ENCODE measurements at regions not wholly inside any gene's neighbourhood (a gene's known extent, or its start where the extent isn't known, plus 50 kb on each side); places are given as distances from the start of the nearest gene placed in this dataset.
"Not testable (repeated sequence)": the region's sequence is repeated elsewhere in the genome, so short reads cannot be mapped to it uniquely, and the experiment has no call there.

- TF ChIP-seq CTCF (IDR thresholded peaks at IDR 0.05; ENCODE audit: poor library complexity); EZH2 (IDR thresholded peaks at IDR 0.05; ENCODE audit: borderline replicate concordance): not testable (repeated sequence)
Measured at GRCh38 chr2:111439237-111439636, 318.5 kb downstream of the BCL2L11 start.
